K562 (cell line): ENCODE measurements at regions not wholly inside any gene's neighbourhood (a gene's known extent, or its start where the extent isn't known, plus 50 kb on each side); places are given as distances from the start of the nearest gene placed in this dataset.
A peak's percentile ranks its signal among the peaks of the same experiment; 100 is the strongest.

Experiments used
- CEBPB ChIP-seq: fragments of 450-650 bp; IDR thresholded peaks from 2 replicates; pipeline ENCODE4 v1.6.1; 2016; ENCODE audit warnings: missing genetic modification characterization, missing compliant biosample characterization
- DACH1 ChIP-seq: fragments of 450-650 bp; IDR thresholded peaks from 2 replicates; pipeline ENCODE4 v1.6.1; 2018; ENCODE audit not compliant: partially characterized antibody
- EHMT2 ChIP-seq: fragments of 450-650 bp; IDR thresholded peaks from 2 replicates; pipeline ENCODE4 v1.6.1; 2018; ENCODE audit warnings: antibody characterized with exemption
- HNRNPH1 ChIP-seq: fragments of 200-400 bp; formaldehyde crosslinking; optimal IDR thresholded peaks from 2 replicates; pipeline ENCODE3; 2017; ENCODE audit warnings: low read depth, mild to moderate bottlenecking, low read length, moderate library complexity
- JUNB ChIP-seq: fragments of 450-650 bp; formaldehyde crosslinking; conservative IDR thresholded peaks from 2 replicates; pipeline ENCODE4 v1.4.0; 2020; ENCODE audit warnings: mild to moderate bottlenecking
- JUND ChIP-seq, 2 experiments: IDR thresholded peaks; 2 replicates in 1 of 2; 3 replicates in 1 of 2; pipeline ENCODE4 v1.6.1; 2011; ENCODE audit warnings: borderline replicate concordance in 2 of 2, low read depth in 2 of 2, low read length in 2 of 2, improper control_type of control experiment in 1 of 2, missing biosample characterization in 1 of 2, missing genetic modification characterization in 1 of 2, missing genetic modification reagents in 1 of 2
- L3MBTL2 ChIP-seq: fragments of 450-650 bp; IDR thresholded peaks from 2 replicates; pipeline ENCODE4 v1.6.1; 2016; ENCODE audit warnings: mild to moderate bottlenecking, moderate library complexity
- MIER1 ChIP-seq: fragments of 450-650 bp; IDR thresholded peaks from 2 replicates; pipeline ENCODE4 v1.6.1; 2016; ENCODE audit warnings: antibody characterized with exemption, mild to moderate bottlenecking, low read depth
- MITF ChIP-seq: IDR thresholded peaks from 2 replicates; pipeline ENCODE4 v1.6.1; 2014; ENCODE audit warnings: antibody characterized with exemption
- MTF1 ChIP-seq: fragments of 250-450 bp; sonication (Bioruptor Pico); IDR thresholded peaks from 2 replicates; pipeline ENCODE4 v1.9.0; 2021; ENCODE audit warnings: moderate library complexity, mild to moderate bottlenecking, inconsistent platforms, borderline replicate concordance
- NCOA6 ChIP-seq: fragments of 450-650 bp; IDR thresholded peaks from 2 replicates; pipeline ENCODE4 v1.6.1; 2017; ENCODE audit warnings: mild to moderate bottlenecking
- RAD51 ChIP-seq: fragments of 450-650 bp; IDR thresholded peaks from 2 replicates; pipeline ENCODE4 v1.7.1; 2016; ENCODE audit warnings: low read depth, mild to moderate bottlenecking, borderline replicate concordance
- SAP30 ChIP-seq: fragments of 200-600 bp; sonication (generic); IDR thresholded peaks from 2 replicates; pipeline ENCODE4 v1.6.1; 2012; ENCODE audit warnings: borderline replicate concordance, low read depth, mild to moderate bottlenecking, moderate library complexity, low read length, control low read depth, inconsistent platforms; ENCODE audit not compliant: insufficient read depth, poor library complexity, severe bottlenecking
- SETDB1 ChIP-seq: IDR thresholded peaks from one replicate; pipeline ENCODE4 v1.6.1; 2012; ENCODE audit warnings: low read length, control low read depth, inconsistent platforms
- SMAD3 ChIP-seq: fragments of 450-650 bp; formaldehyde crosslinking; conservative IDR thresholded peaks from 2 replicates; pipeline ENCODE4 v1.4.0; 2020; ENCODE audit warnings: mild to moderate bottlenecking
- SRSF1 ChIP-seq: fragments of 200-400 bp; formaldehyde crosslinking; IDR thresholded peaks from 2 replicates; pipeline ENCODE4 v1.6.1; 2017; ENCODE audit warnings: mild to moderate bottlenecking, low read depth, low read length, moderate library complexity
- STAT6 ChIP-seq: sonication (generic); formaldehyde crosslinking; IDR thresholded peaks from 2 replicates; pipeline ENCODE4 v1.8.1; 2023; ENCODE audit warnings: mild to moderate bottlenecking, missing genetic modification reagents
- SUPT5H ChIP-seq: fragments of 450-650 bp; IDR thresholded peaks from 2 replicates; pipeline ENCODE4 v1.6.1; 2016
- ZKSCAN3 ChIP-seq: fragments of 250-450 bp; sonication (Bioruptor Pico); IDR thresholded peaks from 2 replicates; pipeline ENCODE4 v1.4.0; 2020
- ZNF134 ChIP-seq: fragments of 250-450 bp; sonication (Bioruptor Pico); conservative IDR thresholded peaks from 2 replicates; pipeline ENCODE4 v1.4.0; 2020
- ZNF212 ChIP-seq: fragments of 450-650 bp; formaldehyde crosslinking; IDR thresholded peaks from 2 replicates; pipeline ENCODE4 v1.4.0; 2020; ENCODE audit warnings: mild to moderate bottlenecking
- ZNF274 ChIP-seq: IDR thresholded peaks from 2 replicates; pipeline ENCODE4 v1.6.1; 2011; ENCODE audit warnings: low read depth, mild to moderate bottlenecking, low read length, moderate library complexity, borderline replicate concordance
- ZNF277 ChIP-seq: fragments of 250-450 bp; sonication (Bioruptor Pico); IDR thresholded peaks from 2 replicates; pipeline ENCODE4 v1.8.0; 2022; ENCODE audit warnings: inconsistent platforms, mild to moderate bottlenecking, moderate library complexity, borderline replicate concordance
- ZNF551 ChIP-seq: fragments of 250-450 bp; sonication (Bioruptor Pico); IDR thresholded peaks from 2 replicates; pipeline ENCODE4 v1.5.0; 2021; ENCODE audit warnings: mild to moderate bottlenecking, moderate library complexity
- ZNF695 ChIP-seq: fragments of 450-650 bp; formaldehyde crosslinking; IDR thresholded peaks from 2 replicates; pipeline ENCODE4 v1.4.0; 2020; ENCODE audit warnings: mild to moderate bottlenecking, moderate library complexity

- TF ChIP-seq ZNF277 (CRISPR knock-in tag) (no peak), CEBPB (tag) (no peak), HNRNPH1 (no peak), ZNF551 (CRISPR knock-in tag) (no peak), SAP30 (no peak), SUPT5H (no peak), JUNB (no peak), SETDB1 (no peak), ZNF274 (no peak), RAD51 (peak; percentile 80), ZNF134 (no peak), ZNF212 (CRISPR knock-in tag) (no peak), MIER1 (no peak), DACH1 (no peak), JUND (IDR thresholded peaks at IDR 0.05; ENCODE audit: borderline replicate concordance, low read depth, low read length) (no peak), JUND (tag; IDR thresholded peaks at IDR 0.05; ENCODE audit: borderline replicate concordance, low read depth, low read length) (no peak; the same call in 2 of the 3 replicates), ZNF695 (CRISPR knock-in tag) (no peak), SRSF1 (no peak), NCOA6 (no peak), STAT6 (CRISPR knock-in tag) (no peak), MITF (no peak), EHMT2 (no peak), MTF1 (CRISPR knock-in tag) (no peak), L3MBTL2 (no peak), ZKSCAN3 (no peak), SMAD3 (CRISPR knock-in tag) (no peak)
These were observed 83.1 kb downstream of the HHIPL2 start (continued) for GRCh38 chr1:222464841-222465210.
